ENCODE measurements at regions not wholly inside any gene's neighbourhood (a gene's known extent, or its start where the extent isn't known, plus 50 kb on each side); places are given as distances from the start of the nearest gene placed in this dataset.

- Mint-ChIP-seq H3K9me3 (no peaks in the 10 kb centered on the region), H3K27me3 (ENCODE audit: low read depth, poor library complexity) (peaks cover 3% of the 10 kb centered on the region), H3K27ac (no peak overlapping the region), H3K4me1 (peaks cover 17% of the 10 kb centered on the region), H3K4me3 (no peak overlapping the region), H3K36me3 (ENCODE audit: low read depth) (no peaks in the 10 kb centered on the region)
- no peak for DNase-seq
- TF ChIP-seq CTCF (IDR thresholded peaks at IDR 0.05): no peak
Measured at GRCh38 chr9:108245901-108246300, 609.9 kb downstream of the ACTL7B start.

DNA sequence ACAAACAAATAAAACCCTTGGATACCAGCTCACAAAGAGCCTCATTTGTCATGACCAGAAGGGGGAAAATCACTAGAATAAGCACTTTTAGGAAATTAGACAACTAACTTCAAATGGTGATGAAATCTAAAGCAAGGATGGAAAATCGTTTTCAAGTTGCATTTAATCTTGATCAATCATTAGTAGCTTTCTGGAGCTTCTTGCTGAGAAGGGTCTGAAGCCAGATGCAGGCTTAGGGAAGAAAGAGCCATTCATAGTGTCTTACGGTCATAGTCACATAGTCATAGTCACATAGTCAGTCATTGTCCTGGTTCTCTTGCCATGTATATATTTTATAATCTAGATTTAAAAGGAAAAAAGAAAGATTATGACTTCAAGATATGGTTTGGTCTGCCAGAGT, 610.5 kb downstream of the ACTL7B start:
- no peak for DNase-seq
- H3K27ac Mint-ChIP-seq: peak overlapping the region; percentile 24
- no peaks in the 10 kb centered on the region for H3K9me3 Mint-ChIP-seq
- H3K4me3 Mint-ChIP-seq: no peak overlapping the region
- peaks cover 1% of the 10 kb centered on the region for H3K27me3 Mint-ChIP-seq (ENCODE audit: low read depth, poor library complexity)
- no peak for TF ChIP-seq CTCF (IDR thresholded peaks at IDR 0.05)
- H3K4me1 Mint-ChIP-seq: peaks cover 17% of the 10 kb centered on the region
- H3K36me3 Mint-ChIP-seq (ENCODE audit: low read depth): no peaks in the 10 kb centered on the region

DNA sequence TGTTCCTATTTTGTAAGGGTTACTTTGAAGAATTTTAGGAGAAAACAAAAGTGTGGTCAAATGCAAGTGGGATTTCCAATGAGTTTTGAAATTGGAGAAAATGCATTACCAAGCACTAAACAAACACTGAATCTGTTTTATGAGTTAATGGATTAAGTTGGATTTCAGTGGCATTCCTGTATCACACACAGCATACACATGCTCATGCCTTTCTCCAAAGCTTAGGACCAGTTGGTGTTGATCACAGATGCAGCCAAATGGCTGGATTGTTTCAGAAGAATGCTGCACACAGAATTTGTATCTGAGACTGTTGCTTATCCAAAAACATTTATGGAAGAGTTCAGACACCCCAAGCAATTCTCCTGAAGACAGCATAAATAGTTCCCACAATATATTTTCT, 611.1 kb downstream of the ACTL7B start:
- Mint-ChIP-seq H3K9me3 (no peaks in the 10 kb centered on the region), H3K27ac (no peak overlapping the region), H3K36me3 (ENCODE audit: low read depth) (no peaks in the 10 kb centered on the region), H3K4me3 (no peak overlapping the region), H3K27me3 (ENCODE audit: low read depth, poor library complexity) (no peaks in the 10 kb centered on the region), H3K4me1 (peaks cover 17% of the 10 kb centered on the region)
- TF ChIP-seq CTCF (IDR thresholded peaks at IDR 0.05): no peak
- DNase-seq: no peak

DNA sequence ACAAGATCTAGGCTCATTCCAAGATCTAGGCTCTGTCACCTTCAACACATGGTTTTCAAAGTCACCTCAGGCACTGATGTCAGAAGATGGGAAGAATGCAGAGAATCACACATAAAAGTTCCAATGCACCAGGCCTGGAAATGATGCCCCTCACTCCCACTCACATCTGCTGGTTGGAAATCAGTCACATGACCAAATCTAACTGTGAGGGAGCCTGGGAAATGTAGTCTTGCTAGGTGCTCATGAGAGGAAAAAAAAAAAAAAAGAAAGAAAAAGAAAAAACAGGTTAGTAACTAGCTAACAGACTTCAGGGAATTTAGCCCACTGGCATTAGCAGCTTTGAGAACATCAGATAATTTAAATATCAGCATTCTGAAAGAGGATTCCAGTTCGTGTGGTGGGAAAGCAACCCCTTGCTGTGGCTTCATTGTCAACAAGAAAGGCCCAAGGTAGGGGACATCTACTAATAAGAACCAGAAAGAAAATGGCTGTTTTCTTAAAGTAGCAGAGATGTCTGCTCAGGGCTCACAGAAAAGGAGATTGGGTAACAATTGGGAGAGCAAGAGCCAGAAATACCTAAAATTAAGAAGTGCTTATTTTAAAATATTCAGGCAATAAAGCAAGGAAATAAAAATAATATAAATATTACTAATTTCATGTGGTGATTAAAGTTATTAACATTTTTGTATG, 614.3 kb downstream of the ACTL7B start:
- Mint-ChIP-seq H3K36me3 (ENCODE audit: low read depth) (no peaks in the 10 kb centered on the region), H3K4me3 (no peak overlapping the region), H3K4me1 (peaks cover 13% of the 10 kb centered on the region), H3K27ac (no peak overlapping the region), H3K9me3 (no peaks in the 10 kb centered on the region), H3K27me3 (ENCODE audit: low read depth, poor library complexity) (no peaks in the 10 kb centered on the region)
- TF ChIP-seq CTCF (IDR thresholded peaks at IDR 0.05): no peak
- DNase-seq: no peak

DNA sequence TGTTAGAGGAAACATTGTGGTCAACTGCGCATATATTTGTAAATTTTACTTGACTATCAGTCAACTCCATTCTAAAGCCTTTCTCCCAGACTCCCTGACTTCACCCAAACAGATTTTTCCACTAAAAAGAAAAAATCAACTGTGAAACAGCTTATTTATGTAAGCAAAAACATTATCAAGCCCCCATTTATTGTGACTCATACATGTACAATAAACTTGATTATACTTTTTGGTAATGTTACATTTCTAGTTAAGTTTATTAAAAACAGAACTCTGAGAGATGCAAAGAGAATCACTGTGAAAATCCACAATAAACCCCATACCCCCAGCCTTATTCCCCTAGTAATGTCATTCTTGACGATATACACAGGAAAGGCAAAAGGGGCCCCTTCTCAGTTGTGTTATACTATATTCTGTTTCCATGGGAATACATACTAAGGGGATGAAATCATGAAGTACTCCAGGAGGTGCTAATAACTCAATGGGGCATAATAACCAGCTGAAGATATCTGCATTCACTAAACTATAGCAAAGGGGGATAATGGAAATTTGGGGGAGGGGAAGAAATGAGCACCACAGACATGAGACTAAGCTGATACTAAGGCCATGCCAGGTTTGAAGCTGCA, 616.0 kb downstream of the ACTL7B start:
- no peak for DNase-seq
- no peak for TF ChIP-seq CTCF (IDR thresholded peaks at IDR 0.05)
- no peak overlapping the region for H3K4me3 Mint-ChIP-seq
- peaks cover 6% of the 10 kb centered on the region for H3K4me1 Mint-ChIP-seq
- H3K36me3 Mint-ChIP-seq (ENCODE audit: low read depth): no peaks in the 10 kb centered on the region
- H3K27ac Mint-ChIP-seq: no peak overlapping the region
- no peaks in the 10 kb centered on the region for H3K9me3 Mint-ChIP-seq
- no peaks in the 10 kb centered on the region for H3K27me3 Mint-ChIP-seq (ENCODE audit: low read depth, poor library complexity)

DNA sequence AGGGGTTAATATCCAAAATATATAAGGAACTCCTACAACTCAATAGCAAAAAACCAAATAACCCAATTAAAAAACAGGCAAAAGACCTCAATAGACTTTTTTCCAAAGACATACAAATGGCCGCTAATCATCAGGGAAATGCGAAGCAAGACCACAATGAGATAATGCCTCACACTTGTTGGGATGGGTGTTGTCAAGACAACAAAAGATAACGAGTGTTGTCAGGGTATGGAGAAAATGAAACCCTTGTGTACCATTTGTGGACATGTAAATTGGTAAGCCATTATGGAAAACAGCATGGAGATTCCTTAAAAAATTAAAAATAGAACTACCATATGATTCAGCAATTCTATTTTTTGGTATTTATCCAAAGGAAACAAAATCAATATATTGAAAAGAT, 620.2 kb downstream of the ACTL7B start:
- H3K9me3 Mint-ChIP-seq: peaks cover 8% of the 10 kb centered on the region
- H3K27me3 Mint-ChIP-seq (ENCODE audit: low read depth, poor library complexity): peaks cover 4% of the 10 kb centered on the region
- H3K27ac Mint-ChIP-seq: no peak overlapping the region
- H3K4me3 Mint-ChIP-seq: no peak overlapping the region
- no peaks in the 10 kb centered on the region for H3K36me3 Mint-ChIP-seq (ENCODE audit: low read depth)
- TF ChIP-seq CTCF (IDR thresholded peaks at IDR 0.05): no peak
- no peaks in the 10 kb centered on the region for H3K4me1 Mint-ChIP-seq
- DNase-seq: no peak

Measured in nephron progenitor cell (in vitro differentiated cells).